ENCODE measurements at regions not wholly inside any gene's neighbourhood (a gene's known extent, or its start where the extent isn't known, plus 50 kb on each side); places are given as distances from the start of the nearest gene placed in this dataset.
"Not testable (repeated sequence)": the region's sequence is repeated elsewhere in the genome, so short reads cannot be mapped to it uniquely, and the experiment has no call there.

- no peak for DNase-seq (ENCODE audit: low spot score)
These were observed 298.0 kb upstream of the PROK2 start for GRCh38 chr3:72082776-72083462.

DNA sequence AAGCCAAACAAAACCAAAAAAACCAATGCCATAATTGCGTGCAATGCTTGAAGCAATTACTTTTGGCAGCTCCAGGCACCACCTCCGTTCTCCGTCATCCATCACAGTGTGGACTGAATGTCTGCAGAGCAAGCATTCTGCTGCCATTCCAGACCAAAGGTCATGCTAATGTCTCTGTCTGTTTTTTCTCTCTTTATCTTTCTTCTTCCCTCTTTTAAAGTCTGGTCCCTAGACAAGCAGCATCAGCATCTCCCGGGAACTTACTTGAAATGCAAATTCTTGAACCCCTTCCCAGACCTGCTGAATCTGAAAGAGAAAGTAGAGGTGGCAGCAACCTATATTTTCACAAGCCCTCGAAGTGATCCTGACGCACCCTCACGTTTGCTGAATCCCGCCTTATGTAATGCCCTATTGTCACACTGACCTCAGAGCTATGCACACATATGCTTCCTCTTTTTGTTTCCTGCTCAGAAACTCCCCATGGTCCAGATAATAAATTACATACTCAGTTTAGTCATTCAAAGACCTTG, 297.3 kb upstream of the PROK2 start:
- no peak for DNase-seq (ENCODE audit: low spot score)

- DNase-seq (ENCODE audit: low spot score), result no peak
These were observed 296.7 kb upstream of the PROK2 start for GRCh38 chr3:72081471-72082185.

DNA sequence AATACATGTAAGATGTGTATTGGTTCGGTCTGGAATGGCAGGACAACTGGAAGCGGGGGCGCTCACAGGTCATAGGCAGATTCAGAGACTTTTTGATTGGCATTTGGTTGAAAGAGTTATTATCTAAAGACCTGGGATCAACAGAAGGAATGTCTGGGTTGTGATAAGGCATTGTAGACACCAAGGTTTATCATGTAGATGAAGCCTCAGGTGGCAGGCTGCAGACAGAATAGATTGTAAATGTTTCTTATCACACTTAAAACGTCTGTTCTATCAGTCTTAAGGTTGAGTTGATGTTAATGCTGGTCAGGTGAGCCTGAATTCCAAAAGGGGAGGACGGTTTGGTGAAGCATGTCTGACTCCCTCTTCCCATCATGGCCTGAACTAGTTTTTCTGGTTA, 295.9 kb upstream of the PROK2 start:
- no peak for DNase-seq (ENCODE audit: low spot score)

DNA sequence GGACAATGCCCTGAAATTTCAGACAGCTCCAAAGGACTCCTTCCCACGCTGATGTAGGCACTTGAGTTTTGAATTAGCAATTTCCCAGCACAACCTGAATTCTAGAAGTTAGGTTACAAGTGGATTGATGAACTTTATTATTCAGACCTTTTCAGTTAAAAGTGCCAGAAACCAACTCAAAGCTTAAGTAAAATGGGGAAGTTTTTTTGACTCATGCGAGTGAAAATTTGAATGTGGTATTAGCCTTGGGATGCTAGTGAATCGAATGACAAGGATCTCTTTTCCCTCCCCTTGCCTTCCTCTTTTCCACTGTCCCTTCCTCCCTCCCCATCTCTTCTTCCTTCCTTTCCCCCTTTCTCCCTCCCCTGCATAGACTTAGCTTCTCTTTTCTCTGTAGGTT, 295.1 kb upstream of the PROK2 start:
- DNase-seq (ENCODE audit: low spot score), result no peak

- no peak for DNase-seq (ENCODE audit: low spot score)
These were observed 294.5 kb upstream of the PROK2 start for GRCh38 chr3:72079369-72079872.

- DNase-seq (ENCODE audit: low spot score), result no peak
These were observed 293.9 kb upstream of the PROK2 start for GRCh38 chr3:72078676-72079368.

DNA sequence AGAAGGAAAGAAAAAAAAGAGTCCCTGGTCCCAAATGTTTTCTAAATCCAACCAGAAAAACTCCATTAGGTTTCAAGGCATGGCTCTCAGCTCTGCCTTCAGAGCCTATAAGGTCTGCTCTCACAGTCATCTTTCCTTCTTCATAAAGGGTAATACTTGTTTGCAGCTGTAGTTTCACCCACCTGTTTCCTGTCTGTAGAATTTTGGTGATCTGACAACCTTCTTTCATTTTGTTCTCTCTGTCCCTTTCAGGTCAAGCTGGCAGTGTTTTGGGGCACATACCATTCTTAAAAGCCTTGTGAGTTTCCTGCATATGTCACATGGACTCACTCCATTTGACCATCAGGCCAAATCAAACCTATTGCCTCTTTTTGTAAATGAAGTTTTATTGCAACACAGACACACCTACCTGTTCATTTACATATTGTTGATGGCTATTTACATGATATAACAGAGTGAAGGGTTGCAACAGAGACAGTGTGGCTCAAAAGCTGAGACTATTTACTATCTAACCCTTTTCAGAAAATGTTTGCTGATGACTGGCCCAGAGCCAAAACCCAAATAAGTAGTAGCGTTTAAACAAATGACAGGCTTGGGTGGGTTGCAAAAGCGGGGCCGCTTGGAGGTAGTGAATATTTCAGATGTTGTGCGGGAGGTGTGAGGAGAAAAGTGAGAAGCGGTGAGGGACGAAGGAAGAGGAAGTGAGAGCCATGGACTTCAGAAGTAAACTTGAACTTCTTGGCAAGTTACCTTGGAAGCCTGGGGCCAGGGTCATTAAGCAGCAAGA, 292.7 kb upstream of the PROK2 start:
- DNase-seq (ENCODE audit: low spot score), result no peak

DNA sequence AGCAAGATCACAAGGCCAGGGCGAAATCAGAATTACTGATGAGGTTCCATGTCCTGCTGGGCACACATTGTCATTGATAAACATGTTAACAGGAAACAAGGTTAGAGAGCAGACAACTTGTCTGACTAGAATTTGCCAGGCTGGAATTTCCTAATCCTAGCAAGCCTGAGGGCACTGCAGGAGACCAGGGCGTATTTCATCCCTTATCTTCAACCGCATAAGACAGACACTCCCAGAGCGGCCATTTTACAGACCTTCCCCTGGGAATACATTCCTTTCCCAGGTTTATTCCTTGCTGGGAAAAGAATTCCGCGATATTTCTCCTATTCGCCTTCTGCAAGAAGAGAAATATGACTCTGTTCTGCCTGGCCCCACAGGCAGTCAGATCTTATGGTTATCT, 290.9 kb upstream of the PROK2 start:
- not testable (repeated sequence) for DNase-seq (ENCODE audit: low spot score)

DNA sequence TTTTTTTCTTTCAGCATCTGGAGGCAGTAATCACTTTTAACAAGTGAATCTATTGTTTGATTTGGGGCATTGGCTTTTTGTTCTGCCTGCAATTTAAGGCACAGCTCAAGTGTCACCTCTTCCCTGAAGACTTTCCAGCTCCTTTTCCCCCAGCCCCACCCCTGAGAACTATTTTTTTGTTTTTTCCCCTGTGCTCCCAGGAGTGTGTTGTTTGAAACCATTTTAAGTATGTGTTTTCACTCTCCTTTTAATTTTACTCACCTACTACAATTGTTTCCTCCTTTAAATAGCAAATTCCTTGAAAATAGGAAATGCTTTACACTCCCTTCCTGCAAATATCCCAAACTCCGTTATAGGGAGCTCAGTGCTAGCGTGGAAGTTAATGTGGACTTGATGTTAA, 286.7 kb upstream of the PROK2 start:
- no peak for DNase-seq (ENCODE audit: low spot score)

GRCh38 chr3:72070005-72070404, 285.1 kb upstream of the PROK2 start:
- DNase-seq (ENCODE audit: low spot score), result no peak

- no peak for DNase-seq (ENCODE audit: low spot score)
These were observed 284.6 kb upstream of the PROK2 start for GRCh38 chr3:72069543-72069942.

DNA sequence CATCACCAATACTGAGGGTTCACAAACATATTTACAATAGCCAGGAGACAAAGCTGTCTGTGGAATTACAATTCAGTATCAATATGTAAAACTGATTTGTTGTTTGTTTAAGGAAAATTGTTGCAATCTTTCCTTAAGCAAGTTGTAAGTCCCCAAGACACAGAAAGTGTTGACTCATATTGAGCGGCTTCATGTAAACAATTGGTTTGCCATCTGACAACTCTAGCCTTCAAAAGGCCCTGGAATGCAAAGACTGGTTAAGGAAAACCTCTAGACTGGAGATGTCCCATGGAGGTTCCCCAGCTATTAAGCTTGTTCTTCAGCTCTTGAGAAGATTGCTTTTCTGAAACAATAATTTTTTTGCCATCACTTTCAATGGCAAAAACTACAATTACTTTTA, 283.7 kb upstream of the PROK2 start:
- no peak for DNase-seq (ENCODE audit: low spot score)

- DNase-seq (ENCODE audit: low spot score), result no peak
These were observed 282.8 kb upstream of the PROK2 start for GRCh38 chr3:72067721-72068120.

GRCh38 chr3:72065872-72066641, 281.1 kb upstream of the PROK2 start:
- DNase-seq (ENCODE audit: low spot score), result no peak

- no peak for DNase-seq (ENCODE audit: low spot score)
These were observed 280.3 kb upstream of the PROK2 start for GRCh38 chr3:72065236-72065635.

- DNase-seq (ENCODE audit: low spot score), result not testable (repeated sequence)
These were observed 279.8 kb upstream of the PROK2 start for GRCh38 chr3:72064727-72065126.

DNA sequence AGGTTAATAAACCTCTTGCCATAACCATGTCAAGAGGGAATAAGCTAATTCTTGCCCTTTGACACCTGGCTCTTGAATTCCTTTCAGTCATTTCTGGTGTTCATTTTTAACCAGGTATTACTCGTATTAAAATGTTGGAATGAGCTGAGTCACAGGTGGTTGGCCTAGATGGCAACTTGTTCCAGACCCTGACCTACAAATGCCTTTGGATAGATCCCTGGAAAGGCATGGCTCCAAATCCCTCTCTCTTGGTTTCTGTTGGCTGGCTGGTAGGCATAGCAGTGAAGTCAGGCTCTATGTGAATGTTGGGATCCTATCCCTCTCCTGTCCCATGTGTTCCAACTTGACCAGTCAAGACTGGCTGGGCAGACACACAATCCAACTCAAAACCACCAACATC, 277.1 kb upstream of the PROK2 start:
- no peak for DNase-seq (ENCODE audit: low spot score)

DNA sequence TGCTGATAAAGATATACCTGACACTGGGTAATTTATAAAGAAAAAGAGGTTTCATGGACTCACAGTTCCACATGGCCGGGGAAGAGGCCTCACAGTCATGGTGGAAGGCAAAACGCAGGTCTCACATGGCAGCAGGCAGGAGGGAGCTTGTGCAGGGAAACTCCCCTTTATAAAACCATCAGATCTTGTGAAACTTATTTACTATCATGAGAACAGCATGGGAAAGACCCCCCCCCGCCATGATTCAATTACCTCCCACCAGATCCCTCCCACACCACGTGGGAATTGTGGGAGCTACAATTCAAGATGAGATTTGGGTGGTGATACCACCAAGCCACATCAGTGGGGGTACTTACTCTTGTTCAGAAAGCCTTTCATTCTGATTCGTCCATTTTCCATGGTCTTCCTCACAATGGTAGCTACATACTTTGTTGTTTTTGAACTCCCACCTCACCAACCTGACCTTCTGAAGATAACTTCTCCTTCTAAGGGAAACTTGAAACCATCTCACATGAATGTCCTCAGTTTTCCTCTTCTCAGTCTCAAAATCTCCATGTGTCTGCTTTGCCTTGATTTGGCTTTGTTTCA, 275.6 kb upstream of the PROK2 start:
- DNase-seq (ENCODE audit: low spot score), result no peak

DNA sequence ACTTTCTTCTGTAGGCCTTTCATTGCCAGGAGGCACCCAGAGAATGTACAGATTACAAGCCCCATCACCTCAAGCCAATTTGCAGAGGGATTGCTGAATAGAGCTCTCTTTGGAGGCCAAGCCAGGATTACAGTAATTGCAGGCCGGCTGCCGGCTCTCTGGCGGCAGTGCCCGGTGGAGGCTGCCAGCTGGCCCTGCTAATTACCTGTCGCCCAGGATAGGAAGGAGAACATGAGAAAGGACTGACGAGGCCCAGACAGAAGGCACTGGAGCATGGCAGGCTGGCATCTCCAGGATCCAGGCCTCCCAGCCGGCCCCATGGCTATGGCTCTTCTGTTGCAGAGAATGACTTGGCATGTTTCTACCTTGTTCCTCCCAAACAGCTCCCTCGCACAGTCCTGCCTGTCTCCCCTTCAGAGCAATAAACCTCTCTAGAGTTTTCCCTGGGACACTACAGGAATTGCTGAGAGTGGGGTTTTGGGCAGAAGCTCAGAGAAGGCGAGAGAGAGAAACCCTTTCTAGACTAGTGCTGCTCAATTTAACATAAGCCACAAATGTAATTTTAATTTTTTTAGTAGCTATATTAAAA, 273.6 kb upstream of the PROK2 start:
- no peak for DNase-seq (ENCODE audit: low spot score)
